Gastroesophageal sphincter (tissue), 2 donors: ENCODE measurements at regions not wholly inside any gene's neighbourhood (a gene's known extent, or its start where the extent isn't known, plus 50 kb on each side); places are given as distances from the start of the nearest gene placed in this dataset.

Source experiments
- POLR2A ChIP-seq, 2 donors: fragments of 450-650 bp; IDR thresholded peaks; one replicate each; pipeline ENCODE4 v1.6.1; 2017; ENCODE audit warnings: antibody characterized with exemption in 2 of 2, mild to moderate bottlenecking in 2 of 2, moderate library complexity in 1 of 2
- POLR2AphosphoS5 ChIP-seq: sonication (generic); formaldehyde crosslinking; IDR thresholded peaks from one replicate; pipeline ENCODE4 v1.6.1; 2017; ENCODE audit warnings: antibody characterized with exemption

GRCh38 chr12:94889445-94890210, 113.9 kb downstream of the NDUFA12 start:
- TF ChIP-seq POLR2AphosphoS5 (no peak), POLR2A (IDR thresholded peaks at IDR 0.05) (no peak)
